ENCODE measurements at regions not wholly inside any gene's neighbourhood (a gene's known extent, or its start where the extent isn't known, plus 50 kb on each side); places are given as distances from the start of the nearest gene placed in this dataset.

GRCh38 chr13:67355812-67356476 lies 125.8 kb upstream of the PCDH9 start:
- TF ChIP-seq MTA3 (IDR thresholded peaks at IDR 0.05; ENCODE audit: borderline replicate concordance) = no peak
- TF ChIP-seq USF2 (CRISPR knock-in tag; IDR thresholded peaks at IDR 0.05) = no peak
- no peak for TF ChIP-seq SRSF1 (IDR thresholded peaks at IDR 0.05; ENCODE audit: low read depth, low read length)
- TF ChIP-seq KDM1A (IDR thresholded peaks at IDR 0.05) = no peak
- TF ChIP-seq MNT (conservative IDR thresholded peaks at IDR 0.05) = no peak
- TF ChIP-seq TBL1XR1 (IDR thresholded peaks at IDR 0.05; ENCODE audit: low read length in 2 of 2) = no peak
- no peak for TF ChIP-seq SMARCA5 (IDR thresholded peaks at IDR 0.05)
- no peak for TF ChIP-seq SNAPC5 (CRISPR knock-in tag; IDR thresholded peaks at IDR 0.05)
- TF ChIP-seq NCOR1 (IDR thresholded peaks at IDR 0.05) = no peak
- no peak for TF ChIP-seq BRCA1 (IDR thresholded peaks at IDR 0.05)
- no peak for TF ChIP-seq BRCA1 (CRISPR knock-in tag; IDR thresholded peaks at IDR 0.05)
- TF ChIP-seq ZFX (CRISPR knock-in tag; IDR thresholded peaks at IDR 0.05) = no peak
- no peak for TF ChIP-seq TAF15 (IDR thresholded peaks at IDR 0.05; ENCODE audit: low read depth, low read length)
- no peak for TF ChIP-seq HDAC1 (IDR thresholded peaks at IDR 0.05)
- TF ChIP-seq HNRNPL (IDR thresholded peaks at IDR 0.05; ENCODE audit: low read depth, low read length) = no peak
- POLR2A ChIA-PET = no interaction called here
- Histone ChIP-seq H3K4me3 (no peak overlapping the region), H3K9me3 (replicated peaks; ENCODE audit: control insufficient read depth, insufficient read depth, low read depth, low read length) (no peaks in the 10 kb centered on the region), H3K9me1 (ENCODE audit: control insufficient read depth, insufficient read depth, low read length) (no peaks in the 10 kb centered on the region), H3K79me2 (ENCODE audit: control insufficient read depth, insufficient read depth, low read length) (no peaks in the 10 kb centered on the region), H4K20me1 (replicated peaks; ENCODE audit: control insufficient read depth, insufficient read depth, low read length) (no peaks in the 10 kb centered on the region), H3K4me2 (ENCODE audit: insufficient read depth, low read length) (no peak overlapping the region), H3K4me1 (replicated peaks in 1 of 2; ENCODE audit: control insufficient read depth in 2 of 2, insufficient read depth in 2 of 2, low read length in 2 of 2) (no peaks in the 10 kb centered on the region), H2AFZ (ENCODE audit: low read depth, low read length) (peak overlapping the region; percentile 55; the same call in 1 of the 2 replicates), H3K36me3 (ENCODE audit: control insufficient read depth, insufficient read depth, low read length) (no peaks in the 10 kb centered on the region), H3K27ac (ENCODE audit: extremely low read depth, low read depth, low read length) (no peak overlapping the region), H3K9ac (ENCODE audit: insufficient read depth in 1 of 2, low read depth in 2 of 2, low read length in 2 of 2) (no peak overlapping the region), H3K27me3 (ENCODE audit: control insufficient read depth in 2 of 2, insufficient read depth in 2 of 2, low read length in 2 of 2) (no peaks in the 10 kb centered on the region)
- 15% methylated on average over 6 of the region's 6 CpGs for WGBS (ENCODE audit: insufficient coverage, low coverage, missing lambda C conversion rate)
- ATAC-seq = no peak
- in situ Hi-C loops (cut with MboI) = no loop called here
- no peak for DNase-seq (ENCODE audit: extremely low read depth in 1 of 4, low spot score in 3 of 4)
- BruUV-seq (replicated peaks) = no TSS peak
- intact Hi-C loops (cut with micrococcal nuclease) = no loop called here
- CTCF ChIA-PET (ENCODE audit: low intra/inter-chr PET ratio) = no interaction called here
- no peak for FAIRE-seq

Measured in K562 (cell line).